ENCODE measurements at regions not wholly inside any gene's neighbourhood (a gene's known extent, or its start where the extent isn't known, plus 50 kb on each side); places are given as distances from the start of the nearest gene placed in this dataset.

DNA sequence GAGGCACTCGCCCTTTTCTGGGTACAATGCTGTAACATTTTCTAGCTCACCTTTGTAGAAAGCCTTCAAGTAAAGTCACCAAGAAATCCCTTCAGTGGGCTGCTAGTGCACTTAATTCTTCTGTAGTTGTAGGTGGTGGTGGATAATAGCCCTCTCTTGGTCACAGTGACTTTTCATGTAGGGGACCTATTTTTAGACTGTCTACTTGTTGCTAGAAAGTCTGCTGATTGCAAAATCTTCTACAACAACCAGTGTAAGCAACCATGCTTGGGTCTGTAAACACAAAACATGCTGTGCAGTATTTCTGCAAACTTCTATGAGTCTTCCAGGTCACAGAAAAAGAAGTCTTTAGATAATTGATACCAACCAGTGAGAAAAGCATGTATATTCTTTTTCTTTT is 55.6 kb downstream of the PBDC1 start:
- no peak for TF ChIP-seq EZH2 (IDR thresholded peaks at IDR 0.05; ENCODE audit: borderline replicate concordance, low read length)
- TF ChIP-seq, protein P1, sequence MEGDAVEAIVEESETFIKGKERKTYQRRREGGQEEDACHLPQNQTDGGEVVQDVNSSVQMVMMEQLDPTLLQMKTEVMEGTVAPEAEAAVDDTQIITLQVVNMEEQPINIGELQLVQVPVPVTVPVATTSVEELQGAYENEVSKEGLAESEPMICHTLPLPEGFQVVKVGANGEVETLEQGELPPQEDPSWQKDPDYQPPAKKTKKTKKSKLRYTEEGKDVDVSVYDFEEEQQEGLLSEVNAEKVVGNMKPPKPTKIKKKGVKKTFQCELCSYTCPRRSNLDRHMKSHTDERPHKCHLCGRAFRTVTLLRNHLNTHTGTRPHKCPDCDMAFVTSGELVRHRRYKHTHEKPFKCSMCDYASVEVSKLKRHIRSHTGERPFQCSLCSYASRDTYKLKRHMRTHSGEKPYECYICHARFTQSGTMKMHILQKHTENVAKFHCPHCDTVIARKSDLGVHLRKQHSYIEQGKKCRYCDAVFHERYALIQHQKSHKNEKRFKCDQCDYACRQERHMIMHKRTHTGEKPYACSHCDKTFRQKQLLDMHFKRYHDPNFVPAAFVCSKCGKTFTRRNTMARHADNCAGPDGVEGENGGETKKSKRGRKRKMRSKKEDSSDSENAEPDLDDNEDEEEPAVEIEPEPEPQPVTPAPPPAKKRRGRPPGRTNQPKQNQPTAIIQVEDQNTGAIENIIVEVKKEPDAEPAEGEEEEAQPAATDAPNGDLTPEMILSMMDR (conservative IDR thresholded peaks at IDR 0.05 in 1 of 2, IDR thresholded peaks at IDR 0.05 in 1 of 2; ENCODE audit: extremely low read depth in 1 of 2, insufficient read depth in 1 of 2, low read depth in 1 of 2, low read length in 2 of 2): no peak
